ENCODE measurements at regions not wholly inside any gene's neighbourhood (a gene's known extent, or its start where the extent isn't known, plus 50 kb on each side); places are given as distances from the start of the nearest gene placed in this dataset.
A peak's percentile ranks its signal among the peaks of the same experiment; 100 is the strongest.

DNA sequence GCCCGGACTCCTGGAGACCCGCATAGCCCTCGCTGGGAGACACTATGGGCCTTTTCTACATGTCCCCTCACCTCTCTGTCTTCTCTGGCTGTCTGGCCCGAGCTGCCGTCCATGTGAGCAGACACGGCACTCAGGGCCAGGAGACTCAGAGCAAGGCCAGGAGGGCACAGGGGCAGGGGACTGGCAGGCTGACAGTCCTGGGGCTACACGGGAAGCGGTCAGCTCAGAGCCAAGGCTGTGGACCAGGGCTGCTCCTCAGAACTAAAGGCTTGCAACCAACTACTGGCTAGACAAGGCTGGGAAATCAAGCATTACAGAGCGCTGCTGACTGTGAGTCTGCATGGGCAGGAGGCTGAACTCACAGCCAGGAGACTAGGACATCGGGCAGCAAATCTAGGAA, 56.1 kb upstream of the CDON start:
- DNase-seq (ENCODE audit: low spot score) = no peak
- no peak overlapping the region for H3K27ac ChIP-seq
- POLR2A ChIA-PET (ENCODE audit: low non-redundant PET) = no interaction called here
- CTCF ChIA-PET = no interaction called here
- TF ChIP-seq, protein P1, sequence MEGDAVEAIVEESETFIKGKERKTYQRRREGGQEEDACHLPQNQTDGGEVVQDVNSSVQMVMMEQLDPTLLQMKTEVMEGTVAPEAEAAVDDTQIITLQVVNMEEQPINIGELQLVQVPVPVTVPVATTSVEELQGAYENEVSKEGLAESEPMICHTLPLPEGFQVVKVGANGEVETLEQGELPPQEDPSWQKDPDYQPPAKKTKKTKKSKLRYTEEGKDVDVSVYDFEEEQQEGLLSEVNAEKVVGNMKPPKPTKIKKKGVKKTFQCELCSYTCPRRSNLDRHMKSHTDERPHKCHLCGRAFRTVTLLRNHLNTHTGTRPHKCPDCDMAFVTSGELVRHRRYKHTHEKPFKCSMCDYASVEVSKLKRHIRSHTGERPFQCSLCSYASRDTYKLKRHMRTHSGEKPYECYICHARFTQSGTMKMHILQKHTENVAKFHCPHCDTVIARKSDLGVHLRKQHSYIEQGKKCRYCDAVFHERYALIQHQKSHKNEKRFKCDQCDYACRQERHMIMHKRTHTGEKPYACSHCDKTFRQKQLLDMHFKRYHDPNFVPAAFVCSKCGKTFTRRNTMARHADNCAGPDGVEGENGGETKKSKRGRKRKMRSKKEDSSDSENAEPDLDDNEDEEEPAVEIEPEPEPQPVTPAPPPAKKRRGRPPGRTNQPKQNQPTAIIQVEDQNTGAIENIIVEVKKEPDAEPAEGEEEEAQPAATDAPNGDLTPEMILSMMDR (conservative IDR thresholded peaks at IDR 0.05; ENCODE audit: low read depth) = no peak

DNA sequence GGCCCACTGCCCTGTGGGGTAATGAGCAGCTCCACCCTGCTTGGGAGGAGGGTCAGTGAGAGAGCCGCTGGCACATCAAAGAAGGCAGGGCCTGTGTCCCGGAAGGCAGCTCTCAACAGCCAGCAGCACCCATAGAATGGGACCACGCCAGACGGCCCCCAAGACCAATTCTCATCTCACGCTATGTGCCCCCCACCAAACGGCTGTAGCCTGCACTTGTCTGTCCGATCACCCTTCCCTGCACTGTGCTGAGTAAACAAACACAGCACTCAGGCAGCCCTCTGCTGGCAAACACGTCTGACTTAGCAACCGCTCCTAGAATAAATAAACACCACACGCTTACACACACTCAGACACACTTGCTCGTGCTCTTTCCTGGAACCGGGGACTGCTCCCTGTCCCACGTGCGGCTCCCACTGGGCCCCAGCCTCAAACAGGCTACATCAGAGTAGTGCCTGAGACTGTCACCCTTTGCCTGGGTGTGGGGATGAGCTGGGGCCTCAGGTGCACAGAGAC, 53.2 kb upstream of the CDON start:
- DNase-seq (ENCODE audit: low spot score) = no peak
- ChIA-PET POLR2A (ENCODE audit: low non-redundant PET) (no interaction called here), CTCF (no interaction called here)
- peak overlapping the region; percentile 89 for H3K27ac ChIP-seq
- TF ChIP-seq, protein P1 (conservative IDR thresholded peaks at IDR 0.05; ENCODE audit: low read depth) = no peak

DNA sequence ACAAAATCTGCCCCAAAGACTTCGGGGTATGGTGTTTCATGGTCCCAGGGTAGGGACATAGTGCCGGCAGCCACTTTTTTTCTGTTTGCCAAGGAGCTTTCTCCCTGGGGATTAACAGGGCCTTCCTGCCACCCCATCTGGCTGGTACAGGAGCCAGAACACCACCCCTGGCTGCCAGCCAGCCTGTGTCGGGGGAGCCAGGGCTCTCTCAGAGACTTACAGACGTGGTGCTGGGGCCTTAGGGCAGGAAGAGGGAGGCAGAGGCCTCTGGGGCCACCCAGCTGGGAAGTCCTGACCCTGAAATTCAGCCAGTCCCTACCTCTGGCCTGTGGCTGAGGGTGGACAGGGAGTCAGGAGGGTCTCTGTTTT, 52.4 kb upstream of the CDON start:
- DNase-seq (ENCODE audit: low spot score) = no peak
- CTCF ChIA-PET = no interaction called here
- POLR2A ChIA-PET (ENCODE audit: low non-redundant PET) = no interaction called here
- TF ChIP-seq, protein P1 (conservative IDR thresholded peaks at IDR 0.05; ENCODE audit: low read depth) = no peak
- peak overlapping the region; percentile 89 for H3K27ac ChIP-seq

DNA sequence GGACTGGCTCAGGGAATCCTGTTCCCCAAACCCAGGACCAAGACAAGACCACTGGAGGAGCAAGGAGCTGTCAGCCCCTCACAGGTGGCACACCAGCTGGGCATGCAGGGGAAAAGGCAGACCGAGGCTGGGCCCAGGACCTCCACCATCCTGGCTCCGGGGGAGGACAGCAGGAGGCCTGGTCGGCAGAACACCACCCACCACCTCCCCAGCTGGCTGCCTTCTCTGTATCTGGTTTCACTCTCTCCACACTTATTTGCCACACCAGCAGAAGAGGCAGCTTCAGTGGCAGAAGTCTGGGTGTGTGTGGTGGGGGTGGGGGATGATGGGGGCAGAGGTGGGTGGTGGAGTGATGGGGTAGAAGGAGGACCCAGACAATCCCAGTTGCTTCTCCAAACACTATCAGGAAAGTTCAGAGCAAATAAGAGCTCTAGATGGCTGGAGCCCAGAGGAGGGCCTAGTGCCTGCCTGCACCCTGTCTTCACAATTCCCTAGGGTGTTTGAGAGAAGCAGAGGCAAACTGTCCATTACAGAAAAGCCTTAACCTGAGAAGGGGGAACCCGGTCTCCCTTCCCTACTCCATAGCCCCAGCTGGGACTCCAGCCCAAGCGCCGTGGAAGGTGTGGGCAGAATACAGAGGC, 51.9 kb upstream of the CDON start:
- DNase-seq (ENCODE audit: low spot score) = no peak
- peak overlapping the region; percentile 89 for H3K27ac ChIP-seq
- POLR2A ChIA-PET (ENCODE audit: low non-redundant PET) = interaction anchor here (0.6 kb wide), 1 partner anchor 205 kb away, joined by 4 read pairs; no protein-coding TSS in a partner anchor
- TF ChIP-seq, protein P1 (conservative IDR thresholded peaks at IDR 0.05; ENCODE audit: low read depth) = no peak
- CTCF ChIA-PET = interaction anchor here (0.7 kb wide), 1 partner anchor 1227 kb away, joined by 3 read pairs; no protein-coding TSS in a partner anchor

DNA sequence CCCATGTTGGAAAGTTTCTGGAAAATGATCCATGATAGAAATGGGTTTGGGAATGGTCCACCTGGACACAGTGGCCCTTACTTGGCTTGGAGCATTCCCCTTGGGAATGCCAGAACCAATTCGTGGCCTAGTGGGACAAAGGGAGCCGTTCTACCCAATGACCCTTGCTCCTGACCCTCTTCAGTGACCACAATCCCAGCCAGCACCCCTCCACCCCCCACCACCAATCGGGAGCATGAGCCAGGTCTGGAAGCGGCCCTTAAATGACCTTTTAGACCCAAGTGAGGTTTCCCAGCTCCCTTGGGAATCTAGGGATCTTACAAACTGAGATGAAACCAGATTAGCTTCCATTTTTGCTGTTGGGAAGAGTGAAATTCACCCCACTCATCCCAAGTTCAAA, 51.3 kb upstream of the CDON start:
- CTCF ChIA-PET = interaction anchor here (0.7 to 0.8 kb wide), 2 partner anchors 53 to 1227 kb away, joined by 3 read pairs; no protein-coding TSS in a partner anchor
- DNase-seq (ENCODE audit: low spot score) = no peak
- peak overlapping the region; percentile 89 for H3K27ac ChIP-seq
- POLR2A ChIA-PET (ENCODE audit: low non-redundant PET) = interaction anchor here (0.6 kb wide), 1 partner anchor 204 kb away, joined by 4 read pairs; no protein-coding TSS in a partner anchor
- TF ChIP-seq, protein P1 (conservative IDR thresholded peaks at IDR 0.05; ENCODE audit: low read depth) = no peak

DNA sequence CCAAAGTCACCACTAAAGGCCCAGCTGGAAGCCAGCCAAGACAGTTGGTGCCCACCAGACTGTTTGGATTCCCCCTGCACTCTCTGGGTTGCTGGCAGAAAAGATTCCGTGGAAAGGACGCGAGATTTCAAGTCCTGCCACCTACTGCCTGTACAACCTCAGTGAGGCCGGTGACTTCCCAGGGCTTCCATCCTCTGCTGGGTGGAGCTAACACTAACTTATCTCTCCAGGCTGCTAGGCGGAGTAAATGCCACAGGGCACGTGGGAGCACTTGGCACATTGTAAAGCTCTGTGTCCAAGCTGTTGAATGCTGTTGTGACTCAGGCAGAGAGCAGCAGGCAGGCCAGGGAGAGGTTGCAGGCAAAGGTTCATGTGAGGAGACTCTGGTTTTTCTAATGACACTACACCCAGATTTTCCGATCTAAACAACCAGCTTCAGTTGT, 50.9 kb upstream of the CDON start:
- peak overlapping the region; percentile 89 for H3K27ac ChIP-seq
- POLR2A ChIA-PET (ENCODE audit: low non-redundant PET) = no interaction called here
- CTCF ChIA-PET = interaction anchor here (0.7 to 0.8 kb wide), 2 partner anchors 52 to 1228 kb away, joined by 3 read pairs; no protein-coding TSS in a partner anchor
- TF ChIP-seq, protein P1 (conservative IDR thresholded peaks at IDR 0.05; ENCODE audit: low read depth) = no peak
- DNase-seq (ENCODE audit: low spot score) = peak; percentile 72
